Breast epithelium (tissue), 4 donors: ENCODE measurements at regions not wholly inside any gene's neighbourhood (a gene's known extent, or its start where the extent isn't known, plus 50 kb on each side); places are given as distances from the start of the nearest gene placed in this dataset.

Experiments
- DNase-seq, 2 donors: peaks; one replicate each; pipeline ENCODE4 v3.0.0-alpha.2; 2019; ENCODE audit warnings: low spot score in 2 of 2
- H3K27ac ChIP-seq, 2 donors: fragments of 200-600 bp; sonication (generic) in 1 of 2; one replicate each; pipeline ENCODE4 v1.5.1; 2016 to 2019; ENCODE audit warnings: mild to moderate bottlenecking in 1 of 2
- H3K27me3 ChIP-seq, 2 donors: fragments of 200-600 bp; sonication (generic) in 1 of 2; one replicate each; pipeline versions ENCODE4 v1.5.1 to v1.6.0; 2017 to 2019; ENCODE audit warnings: control low read depth in 1 of 2, mild to moderate bottlenecking in 1 of 2
- H3K36me3 ChIP-seq: fragments of 200-600 bp; one replicate; pipeline ENCODE4 v1.5.1; 2019
- H3K4me1 ChIP-seq, 2 donors: fragments of 200-600 bp; sonication (generic); one replicate each; pipeline ENCODE4 v1.5.1; 2016 to 2019; ENCODE audit warnings: control low read depth in 1 of 2
- H3K4me3 ChIP-seq, 3 donors: fragments of 200-600 bp; sonication (generic); 1 replicate in 2 of 3; 2 replicates in 1 of 3; pipeline ENCODE4 v1.5.1; 2016 to 2019; ENCODE audit warnings: mild to moderate bottlenecking in 3 of 3, moderate library complexity in 2 of 3
- H3K9me3 ChIP-seq, 2 donors: fragments of 200-600 bp; sonication (generic) in 1 of 2; one replicate each; pipeline ENCODE4 v1.5.1; 2016 to 2019; ENCODE audit warnings: control low read depth in 1 of 2
- CTCF ChIP-seq, 3 donors: fragments of 450-650 bp; IDR thresholded peaks; one replicate each; pipeline ENCODE4 v1.5.1; 2016 to 2017; ENCODE audit warnings: antibody characterized with exemption in 3 of 3, mild to moderate bottlenecking in 3 of 3, moderate library complexity in 3 of 3
- POLR2A ChIP-seq: fragments of 450-650 bp; IDR thresholded peaks from one replicate; pipeline ENCODE4 v1.6.1; 2016; ENCODE audit warnings: antibody characterized with exemption, mild to moderate bottlenecking, moderate library complexity
- POLR2AphosphoS5 ChIP-seq, 3 donors: sonication (generic); formaldehyde crosslinking; IDR thresholded peaks; one replicate each; pipeline ENCODE4 v1.6.1; 2017; ENCODE audit warnings: antibody characterized with exemption in 3 of 3
- intact Hi-C: fragments of 100-400 bp; cut with DNase I; formaldehyde crosslinking; loops from one replicate; pipeline ENCODE4 v1.15.1; 2023; ENCODE audit warnings: low total_unique reads

GRCh38 chr22:46060292-46061123 lies 83.5 kb upstream of the WNT7B start:
- H3K4me3 ChIP-seq = peak overlapping the region in 2 of 3 donors; percentile 62 to 76
- DNase-seq = peak; percentile 7 to 23

GRCh38 chr22:46061124-46061500 lies 84.2 kb upstream of the WNT7B start:
- Histone ChIP-seq H3K4me3 (peak overlapping the region in 2 of 3 donors; percentile 40 to 62), H3K27me3 (no peaks in the 10 kb centered on the region), H3K9me3 (no peaks in the 10 kb centered on the region), H3K36me3 (no peaks in the 10 kb centered on the region), H3K27ac (peak overlapping the region; percentile 100), H3K4me1 (peaks cover 10 to 25% of the 10 kb centered on the region in 2 donors)
- intact Hi-C loops = no loop called here
- no peak for DNase-seq
- no peak for TF ChIP-seq POLR2AphosphoS5 (IDR thresholded peaks at IDR 0.05)

More at GRCh38 chr22:46060292-46061123, 83.5 kb upstream of the WNT7B start:
- peak overlapping the region; percentile 100 for H3K27ac ChIP-seq
- intact Hi-C loops = no loop called here
- TF ChIP-seq POLR2AphosphoS5 (IDR thresholded peaks at IDR 0.05) (no peak), POLR2A (no peak), CTCF (IDR thresholded peaks at IDR 0.05) (no peak)
- no peaks in the 10 kb centered on the region for H3K9me3 ChIP-seq
- no peaks in the 10 kb centered on the region for H3K36me3 ChIP-seq
- no peaks in the 10 kb centered on the region for H3K27me3 ChIP-seq
- peaks cover 10 to 25% of the 10 kb centered on the region in 2 donors for H3K4me1 ChIP-seq

DNA sequence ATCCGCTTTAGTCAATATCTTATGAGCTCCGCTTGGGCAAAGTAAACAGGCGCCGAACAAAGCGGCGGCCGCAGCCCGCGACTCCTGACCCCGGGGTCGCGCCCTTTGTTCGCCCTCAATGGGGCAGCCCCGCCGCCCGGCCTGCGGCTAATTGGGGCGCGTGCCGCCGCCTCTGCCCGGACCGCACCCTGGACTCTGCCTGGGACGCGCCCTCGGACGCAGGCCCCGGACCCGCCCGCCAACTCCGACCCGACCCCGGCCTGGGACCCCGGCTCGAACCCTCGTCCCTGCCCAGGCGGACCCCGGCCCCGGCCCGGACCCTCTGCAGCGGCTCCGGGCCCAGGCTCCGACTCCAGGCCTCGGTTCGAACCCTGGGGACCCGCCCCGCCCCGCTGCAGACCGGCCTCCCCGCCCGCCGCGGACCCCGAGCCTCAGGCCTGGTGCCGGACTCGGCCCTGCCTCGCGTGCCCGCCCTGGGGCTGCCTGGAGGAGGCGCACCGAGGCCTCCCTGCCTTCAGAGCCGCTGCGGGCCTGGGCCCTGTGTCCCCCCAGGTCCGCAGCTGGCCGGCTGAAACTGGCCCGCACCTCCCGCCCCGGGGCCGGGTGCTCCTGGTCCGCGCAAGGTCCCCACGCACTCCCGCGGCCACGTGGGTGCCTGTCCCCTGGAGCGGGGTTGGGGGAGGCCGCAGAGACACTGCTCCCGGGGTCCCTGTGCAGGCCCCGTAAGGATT lies 84.7 kb upstream of the WNT7B start:
- TF ChIP-seq POLR2A = no peak
- intact Hi-C loops = no loop called here
- no peaks in the 10 kb centered on the region for H3K27me3 ChIP-seq
- no peaks in the 10 kb centered on the region for H3K9me3 ChIP-seq
- peak overlapping the region in 2 of 3 donors; percentile 40 to 62 for H3K4me3 ChIP-seq
- H3K4me1 ChIP-seq = peaks cover 10 to 25% of the 10 kb centered on the region in 2 donors
- DNase-seq = peak; percentile 18 to 50
- H3K27ac ChIP-seq = peak overlapping the region; percentile 100
- no peaks in the 10 kb centered on the region for H3K36me3 ChIP-seq

- Histone ChIP-seq H3K9me3 (no peaks in the 10 kb centered on the region), H3K4me1 (peaks cover 10 to 25% of the 10 kb centered on the region in 2 donors)
Measured at GRCh38 chr22:46062232-46062615, 85.3 kb upstream of the WNT7B start.

GRCh38 chr22:46062971-46063631 lies 86.1 kb upstream of the WNT7B start:
- H3K4me3 ChIP-seq = peak overlapping the region in 2 of 3 donors; percentile 40 to 62
- TF ChIP-seq POLR2AphosphoS5 (IDR thresholded peaks at IDR 0.05) (peak in 1 of 3 donors; percentile 44), CTCF (IDR thresholded peaks at IDR 0.05) (no peak)
- peak overlapping the region; percentile 100 for H3K27ac ChIP-seq
- H3K27me3 ChIP-seq = no peaks in the 10 kb centered on the region
- peaks cover 10 to 25% of the 10 kb centered on the region in 2 donors for H3K4me1 ChIP-seq
- H3K36me3 ChIP-seq = no peaks in the 10 kb centered on the region
- DNase-seq = peak; percentile 24 to 43
- H3K9me3 ChIP-seq = no peaks in the 10 kb centered on the region
- intact Hi-C loops = no loop called here

More at GRCh38 chr22:46062232-46062615, 85.3 kb upstream of the WNT7B start:
- DNase-seq = peak in 1 of 2 donors; percentile 17
- intact Hi-C loops = no loop called here
- Histone ChIP-seq H3K27ac (peak overlapping the region; percentile 100), H3K4me3 (peak overlapping the region in 2 of 3 donors; percentile 40 to 62), H3K36me3 (no peaks in the 10 kb centered on the region), H3K27me3 (no peaks in the 10 kb centered on the region)
- TF ChIP-seq POLR2A (no peak), CTCF (IDR thresholded peaks at IDR 0.05) (no peak)
